Esophagus squamous epithelium (tissue), 4 donors: ENCODE measurements at regions not wholly inside any gene's neighbourhood (a gene's known extent, or its start where the extent isn't known, plus 50 kb on each side); places are given as distances from the start of the nearest gene placed in this dataset.

Experiments used
- POLR2A ChIP-seq, 4 donors: fragments of 450-650 bp; IDR thresholded peaks; one replicate each; pipeline ENCODE4 v1.6.1; 2017; ENCODE audit warnings: antibody characterized with exemption in 4 of 4, mild to moderate bottlenecking in 4 of 4, moderate library complexity in 3 of 4
- TF ChIP-seq, protein P1 (sequence below), 6 experiments: fragments of 450-650 bp in 4 of 6; fragments of 200-600 bp in 2 of 6; sonication (generic) in 2 of 6; IDR thresholded peaks; one replicate each; pipeline ENCODE4 v1.5.1; 2016 to 2019; ENCODE audit warnings: antibody characterized with exemption in 6 of 6, mild to moderate bottlenecking in 4 of 6, moderate library complexity in 4 of 6

DNA sequence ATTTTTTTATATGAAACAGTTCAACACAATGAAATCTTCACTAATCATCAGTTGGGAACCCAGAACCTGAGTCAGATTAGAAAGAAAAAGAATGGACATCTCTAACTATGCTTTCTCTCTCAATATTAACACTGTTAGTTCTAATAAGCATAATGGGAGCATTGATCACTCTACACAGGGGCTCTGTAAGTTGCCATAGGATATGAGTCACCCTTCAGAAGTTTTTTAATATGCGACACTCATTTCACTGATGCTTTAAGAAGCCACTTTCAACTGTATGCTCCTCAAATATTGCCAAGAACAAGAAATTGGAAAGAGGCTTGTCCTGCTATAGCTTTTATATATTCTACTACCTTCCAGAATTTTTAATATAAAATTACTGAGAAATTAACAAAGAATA lies 187.0 kb downstream of the AASDH start:
- TF ChIP-seq, protein P1, sequence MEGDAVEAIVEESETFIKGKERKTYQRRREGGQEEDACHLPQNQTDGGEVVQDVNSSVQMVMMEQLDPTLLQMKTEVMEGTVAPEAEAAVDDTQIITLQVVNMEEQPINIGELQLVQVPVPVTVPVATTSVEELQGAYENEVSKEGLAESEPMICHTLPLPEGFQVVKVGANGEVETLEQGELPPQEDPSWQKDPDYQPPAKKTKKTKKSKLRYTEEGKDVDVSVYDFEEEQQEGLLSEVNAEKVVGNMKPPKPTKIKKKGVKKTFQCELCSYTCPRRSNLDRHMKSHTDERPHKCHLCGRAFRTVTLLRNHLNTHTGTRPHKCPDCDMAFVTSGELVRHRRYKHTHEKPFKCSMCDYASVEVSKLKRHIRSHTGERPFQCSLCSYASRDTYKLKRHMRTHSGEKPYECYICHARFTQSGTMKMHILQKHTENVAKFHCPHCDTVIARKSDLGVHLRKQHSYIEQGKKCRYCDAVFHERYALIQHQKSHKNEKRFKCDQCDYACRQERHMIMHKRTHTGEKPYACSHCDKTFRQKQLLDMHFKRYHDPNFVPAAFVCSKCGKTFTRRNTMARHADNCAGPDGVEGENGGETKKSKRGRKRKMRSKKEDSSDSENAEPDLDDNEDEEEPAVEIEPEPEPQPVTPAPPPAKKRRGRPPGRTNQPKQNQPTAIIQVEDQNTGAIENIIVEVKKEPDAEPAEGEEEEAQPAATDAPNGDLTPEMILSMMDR (IDR thresholded peaks at IDR 0.05): no peak
- TF ChIP-seq POLR2A (IDR thresholded peaks at IDR 0.05): no peak
